Mammary epithelial cell (primary cell): ENCODE measurements at regions not wholly inside any gene's neighbourhood (a gene's known extent, or its start where the extent isn't known, plus 50 kb on each side); places are given as distances from the start of the nearest gene placed in this dataset.

Experiments used
- CTCF ChIP-seq, 2 donors: IDR thresholded peaks in 1 of 2; conservative IDR thresholded peaks in 1 of 2; 2 replicates each; pipeline ENCODE4 v1.5.1; 2011 to 2012; ENCODE audit warnings: inconsistent platforms in 2 of 2, low read length in 2 of 2, mild to moderate bottlenecking in 2 of 2, control low read depth in 1 of 2, low read depth in 1 of 2; ENCODE audit not compliant: insufficient read depth in 1 of 2; ENCODE audit errors: extremely low read depth in 1 of 2
- EZH2 ChIP-seq: IDR thresholded peaks from 2 replicates; pipeline ENCODE4 v1.6.1; 2012; ENCODE audit warnings: low read length, inconsistent platforms, borderline replicate concordance

- TF ChIP-seq EZH2 (no peak), CTCF (conservative IDR thresholded peaks at IDR 0.05 in 1 of 2, IDR thresholded peaks at IDR 0.05 in 1 of 2; ENCODE audit: extremely low read depth in 1 of 2, insufficient read depth in 1 of 2, low read depth in 1 of 2, low read length in 2 of 2) (no peak)
Observed at GRCh38 chr4:125836597-125837195, 521.9 kb downstream of the FAT4 start.
